GM21447 (cell line): ENCODE measurements at regions not wholly inside any gene's neighbourhood (a gene's known extent, or its start where the extent isn't known, plus 50 kb on each side); places are given as distances from the start of the nearest gene placed in this dataset.
"Not testable (repeated sequence)": the region's sequence is repeated elsewhere in the genome, so short reads cannot be mapped to it uniquely, and the experiment has no call there.

Experiments
- ATAC-seq: cut with Tn5 transposase; IDR thresholded peaks from one replicate; pipeline ENCODE4 v1.9.1; 2021; ENCODE audit not compliant: unreplicated experiment

DNA sequence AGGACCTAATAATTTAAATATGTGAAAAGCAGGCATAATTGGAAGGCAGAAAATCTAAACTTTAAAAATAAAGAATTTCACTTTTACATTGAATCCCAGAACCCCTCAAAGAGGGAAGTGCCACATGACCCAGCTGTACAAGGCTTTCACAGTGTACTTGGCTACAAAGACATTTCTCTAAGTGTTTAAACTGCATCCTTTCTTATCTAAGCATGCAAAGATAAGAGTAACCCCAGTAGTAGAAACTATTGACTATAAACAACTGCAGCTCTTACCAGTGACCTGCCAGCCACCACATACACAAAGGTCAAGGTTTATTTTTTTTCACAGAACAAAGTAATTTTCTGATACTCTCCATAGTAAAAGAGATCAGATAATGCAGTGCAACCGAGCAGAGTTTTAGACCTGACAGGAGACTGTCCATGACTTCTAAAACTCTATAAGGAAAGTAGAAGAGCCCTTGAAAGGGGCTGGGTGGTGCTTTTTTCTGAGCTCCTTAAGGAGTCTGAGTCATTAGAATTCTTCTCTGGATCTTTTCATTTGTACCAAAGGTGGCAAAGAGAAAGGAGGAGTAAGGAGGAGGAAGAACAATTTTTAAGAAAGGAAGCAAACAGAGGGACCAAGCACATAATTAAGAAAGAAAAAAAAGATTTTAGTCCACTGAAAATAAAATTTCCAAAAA is 750.6 kb downstream of the PRIM2 start:
- ATAC-seq: not testable (repeated sequence)

DNA sequence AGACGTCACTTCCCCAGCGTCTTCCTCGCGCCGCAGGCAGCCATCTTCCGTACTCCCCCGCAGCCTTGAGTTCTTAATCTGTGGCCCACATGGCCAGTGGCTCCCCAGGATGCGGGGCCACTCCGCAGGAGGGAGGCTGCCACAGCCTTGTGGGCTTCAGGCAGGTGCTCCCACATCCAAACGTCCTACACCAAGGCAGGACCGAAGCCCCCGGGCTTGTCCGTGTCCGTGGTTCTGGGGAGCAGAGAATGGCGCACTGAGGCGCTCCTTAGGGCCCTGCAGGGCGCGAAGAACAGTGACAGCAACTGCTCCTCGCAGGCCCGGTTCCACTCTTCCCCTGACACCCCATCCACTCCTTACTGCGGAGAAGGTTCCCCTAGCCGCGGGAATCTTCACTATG is 755.8 kb downstream of the PRIM2 start:
- no peak for ATAC-seq

DNA sequence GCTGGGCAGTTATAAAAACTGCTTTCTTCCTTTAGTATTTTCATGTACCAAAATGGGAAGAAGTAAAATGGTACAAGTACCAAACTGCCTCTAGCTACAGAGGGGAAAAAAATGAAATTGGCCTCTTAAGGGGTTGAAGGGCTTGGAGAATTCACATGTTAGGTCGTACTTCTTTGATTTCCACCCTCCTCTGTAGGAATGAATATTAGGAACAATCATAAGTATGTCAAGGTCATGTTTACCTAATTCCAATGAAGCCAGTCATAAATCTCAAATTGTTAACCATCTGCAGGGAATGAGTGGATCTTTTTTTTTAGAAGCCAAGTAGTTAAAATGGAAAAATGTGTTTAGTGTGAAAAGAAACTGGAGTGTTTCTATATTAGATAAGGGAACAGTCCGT is 772.6 kb downstream of the PRIM2 start:
- ATAC-seq: not testable (repeated sequence)

DNA sequence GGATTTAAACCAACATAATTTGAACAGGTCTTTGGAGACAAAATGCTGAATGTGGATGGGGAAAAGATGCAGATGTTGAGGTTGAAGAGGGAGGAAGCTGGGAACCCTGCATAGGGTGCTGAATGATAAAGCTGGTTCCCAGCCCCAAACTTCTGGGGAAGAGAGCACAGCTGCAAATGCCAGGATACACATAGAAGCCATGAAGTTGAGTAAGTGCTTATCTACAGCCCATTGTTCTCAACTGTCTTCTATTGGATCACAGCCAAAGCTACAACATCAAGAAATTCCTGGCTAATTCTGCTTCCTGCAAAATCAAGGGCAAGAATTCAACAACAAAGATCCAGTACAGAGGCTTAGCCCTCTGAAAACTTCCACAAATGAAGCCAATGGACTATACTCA is 779.8 kb downstream of the PRIM2 start:
- ATAC-seq: not testable (repeated sequence)

DNA sequence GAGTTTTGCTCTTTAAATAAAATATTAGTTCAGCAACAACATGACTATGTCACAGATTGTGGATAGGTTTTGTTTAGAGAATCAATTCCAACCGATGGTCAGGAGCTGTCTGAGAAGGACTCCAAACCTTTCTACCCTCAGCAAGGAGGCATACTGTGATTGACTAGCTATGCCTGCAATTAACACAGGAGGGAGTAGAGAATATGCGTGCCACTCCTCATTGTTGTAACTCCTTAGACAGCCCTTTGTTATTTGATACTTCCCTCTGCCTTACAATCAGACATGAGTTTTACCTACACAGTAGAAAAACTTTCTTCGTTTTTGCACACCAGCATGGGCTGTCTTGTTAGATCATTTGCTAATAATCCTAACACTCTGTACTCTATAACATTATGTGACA is 796.5 kb downstream of the PRIM2 start:
- no peak for ATAC-seq

DNA sequence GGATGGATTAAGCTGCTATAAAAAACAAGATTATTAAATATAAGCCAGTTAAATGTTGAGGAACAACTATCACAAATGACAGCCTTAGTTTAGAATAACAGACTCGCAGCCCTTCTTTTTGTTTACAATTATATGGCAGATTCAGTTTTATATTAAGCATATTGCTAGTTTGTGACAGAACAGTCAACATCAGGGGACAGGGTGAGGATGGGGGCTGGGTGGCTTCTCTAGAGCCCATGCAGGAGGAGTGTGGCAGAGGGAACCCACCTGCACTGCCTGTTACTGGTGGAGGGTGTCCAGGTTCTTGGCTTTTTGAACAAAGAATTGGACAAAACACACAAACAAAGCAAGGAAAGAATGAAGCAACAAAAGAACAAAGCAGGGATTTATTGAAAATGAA is 799.7 kb downstream of the PRIM2 start:
- ATAC-seq: not testable (repeated sequence)

DNA sequence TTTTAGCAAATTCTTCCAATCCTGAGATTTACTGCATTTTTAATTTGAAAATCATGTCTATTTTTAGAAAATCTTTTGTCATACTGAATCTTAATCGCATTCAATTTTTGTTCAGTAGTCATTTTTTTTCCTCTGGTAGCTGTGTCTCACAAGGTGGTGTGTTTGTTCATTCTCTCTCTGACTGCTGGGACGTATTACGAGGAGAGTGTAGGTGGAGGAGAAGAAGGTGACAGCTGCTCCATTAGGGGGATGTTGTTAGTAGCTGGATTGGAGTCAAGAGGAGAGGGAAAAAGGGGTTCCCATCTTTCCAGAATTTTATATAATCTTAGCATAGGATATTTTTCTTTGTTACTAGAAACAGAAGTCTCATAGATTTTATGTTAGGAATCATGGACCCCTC is 804.2 kb downstream of the PRIM2 start:
- not testable (repeated sequence) for ATAC-seq

DNA sequence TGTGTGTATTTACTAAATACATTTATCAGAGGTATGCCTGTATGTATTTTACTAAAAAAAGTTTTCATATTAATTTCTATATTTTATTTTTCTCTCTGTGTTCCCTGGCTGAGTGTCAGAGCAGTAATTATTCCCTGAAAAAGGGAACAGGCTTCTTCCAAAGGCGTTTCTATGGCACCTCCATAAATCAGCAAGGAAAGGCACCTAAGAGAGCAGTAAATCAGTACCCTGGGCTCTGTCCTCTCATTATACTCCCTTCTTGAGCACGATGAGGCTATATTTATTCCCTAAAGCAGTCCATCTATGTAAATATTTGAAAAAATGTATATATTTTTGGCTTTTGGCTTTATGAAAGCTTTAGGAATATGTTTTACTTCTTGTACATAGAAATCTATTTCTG is 806.3 kb downstream of the PRIM2 start:
- not testable (repeated sequence) for ATAC-seq

DNA sequence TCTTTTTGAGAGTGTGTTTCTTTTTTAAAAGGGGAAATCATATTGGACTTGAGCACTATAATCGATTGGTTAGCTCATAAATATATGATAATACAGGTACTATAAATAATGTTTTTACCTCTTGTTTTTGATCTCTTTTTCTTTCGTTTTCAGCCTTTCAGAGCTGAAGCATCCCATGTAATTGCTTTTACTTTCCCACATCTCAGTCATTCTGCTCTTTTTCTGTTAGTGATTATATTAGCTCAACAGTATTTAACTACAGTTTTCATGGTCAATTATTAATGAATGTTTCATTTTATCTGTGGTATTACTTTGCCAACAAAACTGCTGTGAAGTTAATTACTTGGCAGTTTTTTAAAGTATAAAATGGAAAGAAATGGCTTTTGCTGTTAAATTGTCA is 811.1 kb downstream of the PRIM2 start:
- ATAC-seq: not testable (repeated sequence)

DNA sequence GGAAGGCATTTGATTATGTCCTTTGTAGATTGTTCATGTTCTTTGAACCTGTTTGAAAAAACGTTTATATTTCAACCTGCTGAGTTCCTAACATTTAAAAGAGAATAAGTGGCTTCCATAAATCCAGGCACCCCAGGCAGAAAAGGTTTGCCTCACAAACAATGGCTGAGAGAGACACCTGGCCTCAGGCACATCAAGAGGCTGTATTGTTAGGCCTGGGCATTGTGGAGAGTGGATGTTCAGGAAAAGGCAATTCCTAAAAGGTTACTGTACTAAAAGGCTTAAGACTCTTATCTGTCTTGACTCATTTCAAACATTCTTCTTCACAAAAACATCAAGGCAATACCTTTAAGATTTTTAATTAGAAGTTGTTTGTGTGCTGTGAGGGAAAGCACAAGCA is 811.7 kb downstream of the PRIM2 start:
- not testable (repeated sequence) for ATAC-seq

DNA sequence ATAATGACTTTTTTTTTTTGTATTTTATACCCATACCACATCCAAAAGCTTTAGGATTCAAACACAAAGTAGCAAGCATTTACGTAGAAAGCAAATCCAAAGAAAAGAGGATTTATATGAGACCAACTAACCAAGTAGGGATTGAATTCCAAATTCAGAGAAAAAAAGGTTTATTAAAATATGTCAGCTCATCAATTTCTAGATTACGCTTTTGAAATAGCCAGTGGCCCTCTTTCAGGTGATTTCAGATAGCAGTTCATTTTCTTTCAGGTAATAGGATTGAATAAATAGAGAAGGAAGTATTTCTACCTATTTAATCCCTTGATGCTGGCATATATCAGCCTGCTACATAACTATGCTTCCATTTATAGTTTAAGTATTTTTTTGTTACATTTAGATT is 822.3 kb downstream of the PRIM2 start:
- ATAC-seq: not testable (repeated sequence)

DNA sequence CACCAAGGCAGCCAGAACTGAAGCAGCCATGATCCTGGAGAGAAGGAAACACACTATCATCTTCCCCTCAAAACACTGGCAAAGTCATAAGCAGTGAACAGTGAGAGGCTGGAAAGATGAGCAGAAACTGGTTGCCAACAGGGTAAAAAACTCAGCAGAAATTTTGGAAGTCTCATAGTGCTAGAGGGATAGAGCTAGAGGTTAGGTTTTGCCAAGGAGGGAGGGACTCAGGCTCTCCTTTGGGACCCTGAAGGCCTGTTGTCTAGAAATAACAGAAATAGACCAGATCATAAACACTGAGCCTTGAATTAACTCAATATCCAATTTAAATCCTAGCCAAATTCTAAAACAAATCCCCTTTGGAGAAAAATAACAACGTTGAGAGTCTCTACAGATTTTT is 853.6 kb downstream of the PRIM2 start:
- ATAC-seq: not testable (repeated sequence)

DNA sequence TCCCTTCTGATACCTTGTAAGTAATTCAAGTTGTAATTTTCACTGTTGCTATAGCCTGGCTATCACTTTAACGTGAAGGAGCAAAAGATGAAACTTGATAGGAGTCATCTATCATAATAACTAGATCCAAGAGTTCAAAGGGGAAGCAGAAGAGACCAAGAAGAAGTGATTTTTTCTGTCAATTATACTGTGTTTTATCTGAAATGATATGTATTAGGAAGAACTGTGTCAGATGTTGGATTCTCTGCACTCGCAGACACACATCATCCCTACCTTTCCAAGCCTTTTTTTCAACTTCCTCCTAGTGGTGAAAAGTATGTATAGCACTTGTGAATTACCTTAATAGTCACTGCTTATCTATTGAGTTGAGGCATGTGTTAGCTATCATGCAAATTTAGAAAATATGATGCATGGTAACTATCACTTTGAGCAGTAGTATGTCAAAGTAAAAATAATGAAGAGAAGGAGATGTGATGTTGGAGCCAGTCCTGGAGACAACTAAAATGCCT is 864.2 kb downstream of the PRIM2 start:
- ATAC-seq: peak; percentile 53

DNA sequence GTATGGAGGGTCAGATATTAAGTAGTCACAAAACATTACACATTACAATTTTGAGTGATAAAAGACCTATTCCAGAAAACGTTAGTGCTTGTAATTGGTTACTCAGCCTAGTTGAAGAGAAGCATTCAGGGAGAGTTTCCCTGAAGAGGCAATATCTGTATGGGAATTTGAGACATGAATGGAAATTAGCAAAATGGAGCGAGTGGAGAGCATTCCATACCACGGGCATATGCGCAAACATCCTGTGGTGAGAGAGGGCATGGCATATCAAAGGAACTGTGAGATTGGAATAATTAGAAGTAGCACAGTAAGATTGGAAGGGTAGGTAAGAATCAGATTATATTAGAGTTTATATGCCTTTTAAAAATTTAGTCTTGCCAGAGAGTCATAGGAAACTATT is 867.9 kb downstream of the PRIM2 start:
- not testable (repeated sequence) for ATAC-seq

DNA sequence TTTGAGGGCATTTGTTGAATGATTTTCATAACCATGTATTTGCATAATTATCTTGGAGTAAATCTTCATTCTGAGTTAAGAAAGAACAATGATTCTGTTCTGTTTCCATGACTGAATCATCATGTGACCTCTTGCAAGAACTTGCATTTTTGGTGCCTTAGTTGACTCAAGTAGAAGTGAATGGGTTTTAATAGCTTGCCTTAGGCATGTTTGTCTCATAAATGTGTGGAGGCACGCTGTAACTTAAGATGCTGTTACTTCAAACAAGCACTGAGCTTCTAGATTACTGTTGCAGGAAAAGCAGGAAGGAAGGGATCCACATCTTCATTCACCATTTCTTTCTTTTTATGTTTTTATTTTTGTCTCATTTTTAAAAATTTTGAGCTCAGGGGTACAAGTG is 875.8 kb downstream of the PRIM2 start:
- ATAC-seq: not testable (repeated sequence)

DNA sequence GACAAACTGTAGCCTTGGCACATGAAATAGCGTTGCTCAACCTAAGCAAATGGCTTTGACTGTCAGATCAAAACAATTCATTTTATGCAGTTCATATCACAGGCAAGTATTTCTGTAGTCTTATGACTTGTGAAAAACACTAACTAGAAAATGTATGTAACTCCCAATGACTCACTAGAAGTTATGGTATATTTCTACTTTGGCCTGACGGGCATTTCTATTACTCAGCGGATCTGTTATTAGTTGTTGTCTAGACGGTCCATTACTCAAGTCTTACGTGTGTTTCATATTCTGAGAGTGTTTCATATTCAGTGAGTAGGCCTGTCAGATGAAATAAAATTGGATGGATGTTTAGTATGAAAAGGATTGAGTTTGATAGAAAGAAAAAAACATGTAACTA is 880.9 kb downstream of the PRIM2 start:
- ATAC-seq: no peak

DNA sequence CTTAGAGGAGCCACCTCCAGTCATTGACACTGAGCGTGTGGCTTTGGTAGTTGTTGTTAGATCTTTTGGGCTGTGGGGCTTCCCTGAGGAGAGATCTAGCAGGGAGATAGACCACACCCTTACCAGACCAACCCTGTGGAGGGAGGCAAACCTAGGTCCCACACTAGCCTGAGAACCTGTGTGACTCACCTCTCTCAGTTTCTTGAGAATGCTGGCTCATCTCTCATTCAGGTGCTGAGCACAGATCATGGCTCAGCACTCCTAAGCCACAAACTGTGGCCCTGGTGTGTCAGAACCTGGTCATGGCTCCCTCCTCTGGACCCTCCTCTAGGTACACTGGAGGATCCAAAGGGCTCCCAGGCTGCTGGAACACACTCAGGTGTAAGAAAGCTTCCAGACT is 919.7 kb downstream of the PRIM2 start:
- ATAC-seq: not testable (repeated sequence)

DNA sequence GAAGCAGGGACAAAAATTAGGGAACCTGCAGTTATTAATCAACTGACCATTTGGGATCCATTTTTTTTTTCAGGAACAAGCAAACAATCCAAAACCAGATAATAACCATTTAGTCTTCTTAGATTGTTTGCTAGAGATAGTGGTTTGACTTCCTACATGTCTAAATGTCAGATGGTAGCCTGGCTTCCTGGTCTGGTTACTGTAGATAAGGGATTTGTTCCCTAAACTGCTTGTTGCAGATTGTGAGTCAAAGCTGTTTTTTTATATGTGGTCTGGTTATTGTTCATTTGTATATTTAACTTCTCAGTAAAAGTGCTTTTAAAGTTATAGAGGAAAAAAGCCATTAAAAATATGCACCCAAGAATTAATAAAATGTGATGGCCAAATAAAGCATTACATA is 921.0 kb downstream of the PRIM2 start:
- not testable (repeated sequence) for ATAC-seq

DNA sequence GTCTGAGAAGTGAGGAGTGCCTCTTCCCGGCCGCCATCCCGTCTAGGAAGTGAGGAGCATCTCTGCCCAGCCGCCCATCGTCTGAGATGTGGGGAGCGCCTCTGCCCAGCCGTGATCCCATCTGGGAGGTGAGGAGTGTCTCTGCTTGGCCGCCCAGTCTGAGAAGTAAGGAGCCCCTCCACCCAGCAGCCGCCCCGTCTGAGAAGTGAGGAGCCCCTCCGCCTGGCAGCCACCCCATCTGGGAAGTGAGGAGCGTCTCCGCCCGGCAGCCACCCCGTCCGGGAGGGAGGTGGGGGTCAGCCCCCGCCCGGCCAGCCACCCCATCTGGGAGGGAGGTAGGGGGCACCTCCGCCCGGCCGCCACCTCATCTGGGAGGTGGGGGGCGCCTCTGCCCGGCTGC is 940.2 kb downstream of the PRIM2 start:
- ATAC-seq: not testable (repeated sequence)

DNA sequence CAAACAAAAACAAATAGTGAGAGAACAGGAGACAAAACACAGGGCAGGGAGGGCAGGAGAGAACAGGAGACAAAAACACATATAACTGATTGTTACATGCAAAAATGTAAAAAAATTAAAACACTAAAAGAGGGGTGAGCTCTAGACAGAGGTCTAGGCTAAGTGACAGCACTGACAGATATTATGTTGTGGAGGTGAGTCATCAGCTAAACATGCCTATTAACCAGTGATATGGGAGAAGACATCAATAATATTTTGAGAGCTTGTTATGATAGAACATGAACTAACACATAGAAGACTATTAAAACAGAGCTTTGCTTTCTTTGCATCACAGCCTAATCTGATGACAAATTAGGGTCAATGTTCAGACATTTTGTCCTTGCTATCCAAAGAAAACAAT is 972.7 kb downstream of the PRIM2 start:
- ATAC-seq: no peak

DNA sequence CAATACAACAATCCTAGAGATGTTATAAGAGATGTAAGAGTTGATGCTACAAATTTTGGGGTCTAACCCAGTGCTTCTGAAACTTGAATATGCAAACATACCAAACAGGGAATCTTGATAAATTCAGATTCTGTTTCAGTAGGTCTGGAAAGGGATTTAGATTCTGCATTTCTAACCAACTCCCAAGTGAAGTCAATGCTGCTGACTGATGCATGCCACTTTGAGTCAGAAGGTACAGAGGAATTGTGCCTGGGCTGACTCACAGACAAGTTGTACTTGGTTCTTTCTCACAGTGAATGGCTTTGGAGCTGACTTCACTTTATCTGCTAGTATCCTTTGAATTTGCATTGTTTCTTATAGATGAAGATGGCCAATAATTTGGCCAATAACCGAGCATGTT is 973.9 kb downstream of the PRIM2 start:
- ATAC-seq: not testable (repeated sequence)

DNA sequence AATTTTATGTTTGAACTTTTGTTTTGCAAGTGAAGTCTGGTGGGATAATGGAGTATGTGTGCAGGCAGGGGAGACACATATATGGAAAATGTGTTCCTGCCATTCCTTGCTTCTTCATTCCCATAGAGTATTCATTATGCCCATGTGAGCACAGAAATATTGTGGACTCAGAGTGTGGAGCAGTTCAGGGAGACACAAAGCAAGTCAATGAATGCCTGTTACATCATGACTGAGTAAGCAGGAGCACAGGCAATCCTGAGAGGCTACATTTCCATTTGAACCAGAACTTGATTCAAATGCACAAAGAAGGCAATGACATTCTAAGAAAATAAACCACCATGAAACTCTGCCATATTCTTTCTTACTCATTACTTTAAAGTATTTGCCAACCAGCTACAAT is 990.5 kb downstream of the PRIM2 start:
- ATAC-seq: not testable (repeated sequence)

DNA sequence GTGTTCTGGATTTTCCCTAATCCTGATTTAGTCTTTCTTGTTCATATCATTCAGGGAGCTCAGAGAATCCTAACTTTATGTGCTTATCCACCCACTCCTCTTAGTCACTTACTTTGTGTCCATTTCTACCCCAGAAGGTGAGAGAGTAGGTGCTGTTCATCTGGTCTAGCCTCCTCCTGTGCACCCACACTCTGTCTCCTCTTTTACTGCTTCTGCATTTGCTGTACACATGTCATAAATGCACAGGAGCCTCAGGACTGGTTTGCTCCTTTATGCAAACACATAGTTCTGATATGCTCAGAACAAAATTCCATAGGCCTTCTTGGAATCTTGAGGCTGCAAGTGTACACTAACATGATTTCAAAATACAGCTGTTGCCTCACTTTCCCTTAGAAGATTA is 1014.7 kb downstream of the PRIM2 start:
- not testable (repeated sequence) for ATAC-seq
